ENCODE measurements at regions not wholly inside any gene's neighbourhood (a gene's known extent, or its start where the extent isn't known, plus 50 kb on each side); places are given as distances from the start of the nearest gene placed in this dataset.

- no peak for TF ChIP-seq CHD1 (IDR thresholded peaks at IDR 0.05; ENCODE audit: low read depth, low read length)
- TF ChIP-seq RAD21 (IDR thresholded peaks at IDR 0.05 in 1 of 2, conservative IDR thresholded peaks at IDR 0.05 in 1 of 2; ENCODE audit: low read depth in 2 of 2, low read length in 2 of 2) = peak in 1 of 2 experiments; percentile 27; a peak in 1 of 4 replicates
- TF ChIP-seq CTCF (IDR thresholded peaks at IDR 0.05; ENCODE audit: control extremely low read depth in 1 of 3, insufficient read depth in 1 of 3, low read depth in 1 of 3, low read length in 3 of 3) = peak in 2 of 3 experiments; percentile 10 to 22; a peak in 2 of 4 replicates
- 77% methylated on average over 4 of the region's 4 CpGs; no CpG with 5 or more reads in 1 of the 2 experiments for WGBS, 2 experiments (ENCODE audit: extremely low coverage in 1 of 2, insufficient coverage in 1 of 2, insufficient read length in 1 of 2, insufficient replicate concordance in 2 of 2, low coverage in 1 of 2, low lambda C conversion rate in 2 of 2, missing lambda C conversion rate in 1 of 2)
- Histone ChIP-seq H3K23ac (ENCODE audit: insufficient read length) (no peak overlapping the region), H3K79me2 (ENCODE audit: control insufficient read depth in 1 of 2, insufficient read depth in 2 of 2, low read length in 2 of 2) (no peaks in the 10 kb centered on the region), H2BK5ac (ENCODE audit: low read depth, low read length) (no peak overlapping the region), H4K20me1 (replicated peaks in 1 of 2; ENCODE audit: control insufficient read depth in 1 of 2, insufficient read depth in 2 of 2, low read length in 2 of 2) (no peaks in the 10 kb centered on the region), H3K9ac (replicated peaks in 1 of 4; ENCODE audit: extremely low read depth in 1 of 4, low read depth in 3 of 4, low read length in 3 of 4) (no peak overlapping the region), H3K27me3 (replicated peaks in 1 of 4; ENCODE audit: control insufficient read depth in 3 of 4, extremely low read depth in 1 of 4, insufficient read depth in 3 of 4, low read length in 3 of 4) (no peaks in the 10 kb centered on the region), H4K91ac (replicated peaks; ENCODE audit: insufficient read length, low read length) (no peak overlapping the region), H3K14ac (ENCODE audit: insufficient read length) (no peak overlapping the region), H2AK5ac (ENCODE audit: low read depth, low read length) (no peak overlapping the region), H3K56ac (replicated peaks; ENCODE audit: insufficient read length, low read depth, low read length) (no peak overlapping the region), H2BK20ac (ENCODE audit: low read length) (no peak overlapping the region), H2AFZ (ENCODE audit: low read length) (no peak overlapping the region), H3K4me3 (ENCODE audit: extremely low read depth in 1 of 4, insufficient read depth in 2 of 4, low read depth in 3 of 4, low read length in 4 of 4) (no peak overlapping the region), H3K79me1 (ENCODE audit: low read depth, low read length) (no peaks in the 10 kb centered on the region), H3K23me2 (ENCODE audit: low read depth, low read length) (no peaks in the 10 kb centered on the region), H2BK120ac (replicated peaks; ENCODE audit: low read depth, low read length) (no peak overlapping the region), H3K4me2 (ENCODE audit: insufficient read depth in 1 of 2, low read depth in 2 of 2, low read length in 2 of 2) (no peak overlapping the region), H3K36me3 (ENCODE audit: control insufficient read depth in 2 of 4, insufficient read depth in 4 of 4, low read length in 3 of 4) (no peaks in the 10 kb centered on the region), H3K4ac (replicated peaks; ENCODE audit: insufficient read length, low read depth, low read length) (no peak overlapping the region), H3K4me1 (replicated peaks in 1 of 4; ENCODE audit: control insufficient read depth in 3 of 4, insufficient read depth in 4 of 4, low read length in 3 of 4) (no peaks in the 10 kb centered on the region), H4K8ac (ENCODE audit: extremely low read depth, insufficient read depth, low read length) (no peak overlapping the region), H4K5ac (ENCODE audit: insufficient read length, low read depth, low read length) (no peak overlapping the region), H2BK12ac (ENCODE audit: low read depth, low read length) (no peak overlapping the region), H3K18ac (ENCODE audit: extremely low read depth, low read length) (no peak overlapping the region), H3K9me3 (ENCODE audit: insufficient read depth in 2 of 2, low read depth in 1 of 2, low read length in 1 of 2) (no peaks in the 10 kb centered on the region), H3K27ac (ENCODE audit: low read depth, low read length) (no peak overlapping the region), H2BK15ac (ENCODE audit: low read length) (no peak overlapping the region)
- DNase-seq (ENCODE audit: low read depth in 1 of 2, low spot score in 2 of 2) = no peak
- POLR2A ChIA-PET (ENCODE audit: partially characterized antibody) = no interaction called here
- CTCF ChIA-PET (ENCODE audit: partially characterized antibody) = interaction anchor here (1.3 to 2.7 kb wide), 2 partner anchors 12 to 41 kb away, joined by 3 to 21 read pairs; no protein-coding TSS in a partner anchor
- FAIRE-seq = no peak
Measured at GRCh38 chr9:99576002-99576401, 245.7 kb upstream of the NR4A3 start.
